ENCODE measurements at regions not wholly inside any gene's neighbourhood (a gene's known extent, or its start where the extent isn't known, plus 50 kb on each side); places are given as distances from the start of the nearest gene placed in this dataset.
"Not testable (repeated sequence)": the region's sequence is repeated elsewhere in the genome, so short reads cannot be mapped to it uniquely, and the experiment has no call there.

GRCh38 chr2:60246583-60246982 is 306.9 kb downstream of the BCL11A start:
- no peak for DNase-seq (ENCODE audit: low read depth in 2 of 2)

- DNase-seq (ENCODE audit: low read depth in 2 of 2), result no peak
Measured at GRCh38 chr2:60234274-60234986, 319.0 kb downstream of the BCL11A start.

- no peak for DNase-seq (ENCODE audit: low read depth in 2 of 2)
Measured at GRCh38 chr2:60230596-60230995, 322.9 kb downstream of the BCL11A start.

DNA sequence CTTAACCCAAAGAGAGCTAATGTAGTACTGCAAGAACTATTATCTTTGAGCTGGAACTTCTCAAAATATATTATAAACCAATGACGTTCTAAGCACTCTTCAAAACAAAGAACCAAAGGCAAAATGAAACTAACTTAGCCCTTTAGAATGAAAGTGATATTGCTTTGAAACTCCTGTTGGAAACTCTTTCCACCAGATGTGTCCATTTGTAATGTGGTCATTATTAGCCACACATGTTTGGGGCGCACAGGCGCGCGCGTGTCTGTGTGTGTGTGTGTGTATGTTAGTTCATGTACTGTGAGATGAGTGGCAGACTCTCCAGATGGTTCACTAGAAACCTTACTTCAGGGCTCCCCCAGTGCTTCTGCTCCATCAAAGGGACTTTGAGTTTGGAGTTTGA is 323.4 kb downstream of the BCL11A start:
- no peak for DNase-seq (ENCODE audit: low read depth in 2 of 2)

DNA sequence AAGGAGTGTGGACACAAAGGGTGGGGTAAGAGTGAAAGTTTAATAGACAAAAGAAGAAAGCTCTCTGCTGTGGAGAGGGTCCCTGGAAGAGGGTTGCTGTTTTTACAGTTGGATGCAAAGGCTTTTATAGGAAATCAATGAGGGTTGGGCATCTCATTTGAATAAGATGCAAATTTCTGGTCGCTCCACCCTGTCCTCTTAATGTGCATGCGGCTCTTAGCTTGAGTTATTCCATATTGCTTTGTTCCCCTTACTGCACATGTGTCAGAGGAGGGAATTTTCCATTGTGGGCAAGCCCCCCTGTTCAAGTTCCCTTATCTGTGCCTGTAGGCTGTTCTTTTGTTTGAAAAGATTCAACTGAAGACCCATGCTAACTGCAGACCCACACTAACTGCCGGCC is 326.5 kb downstream of the BCL11A start:
- no peak for DNase-seq (ENCODE audit: low read depth in 2 of 2)

GRCh38 chr2:60226191-60226590 is 327.3 kb downstream of the BCL11A start:
- no peak for DNase-seq (ENCODE audit: low read depth in 2 of 2)

GRCh38 chr2:60223859-60224258 is 329.6 kb downstream of the BCL11A start:
- DNase-seq (ENCODE audit: low read depth in 2 of 2), result no peak

DNA sequence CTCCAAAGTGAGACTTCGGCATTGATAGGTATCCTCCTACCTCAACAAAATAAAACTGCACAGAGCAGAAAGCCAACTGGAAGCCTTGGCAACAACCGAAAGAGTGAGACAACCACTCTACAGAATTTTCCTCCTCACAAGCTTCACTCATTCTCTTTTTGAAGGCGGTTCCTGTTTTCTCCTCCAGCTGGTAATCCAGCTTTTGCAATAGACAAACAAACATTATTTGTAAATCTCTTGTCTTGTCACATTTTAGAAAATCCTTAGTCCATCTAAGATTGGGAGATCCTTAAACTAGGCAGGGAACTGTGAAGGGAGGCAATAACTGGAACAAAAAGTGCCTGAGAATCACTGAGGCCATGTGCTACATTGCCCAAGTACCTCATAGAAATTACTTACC is 332.4 kb downstream of the BCL11A start:
- DNase-seq (ENCODE audit: low read depth in 2 of 2), result no peak

DNA sequence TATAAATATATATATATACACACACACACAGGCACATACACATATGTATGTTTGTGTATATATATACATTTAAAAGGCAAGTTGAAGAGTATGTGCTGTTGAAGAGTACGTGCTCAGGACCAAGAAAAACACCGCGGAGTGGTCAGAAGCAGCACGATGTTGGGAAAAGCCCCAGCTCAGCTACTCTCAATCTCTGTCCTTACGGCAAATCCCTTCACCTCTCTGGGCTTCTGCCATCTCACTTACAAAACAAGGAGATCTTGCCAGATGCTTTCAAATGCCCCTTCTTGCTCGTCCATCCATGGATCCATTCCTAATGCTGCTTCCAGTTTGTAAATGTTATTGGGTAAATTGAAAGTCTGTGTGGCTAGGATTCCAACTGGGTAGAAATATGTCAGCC is 333.9 kb downstream of the BCL11A start:
- DNase-seq (ENCODE audit: low read depth in 2 of 2), result no peak

DNA sequence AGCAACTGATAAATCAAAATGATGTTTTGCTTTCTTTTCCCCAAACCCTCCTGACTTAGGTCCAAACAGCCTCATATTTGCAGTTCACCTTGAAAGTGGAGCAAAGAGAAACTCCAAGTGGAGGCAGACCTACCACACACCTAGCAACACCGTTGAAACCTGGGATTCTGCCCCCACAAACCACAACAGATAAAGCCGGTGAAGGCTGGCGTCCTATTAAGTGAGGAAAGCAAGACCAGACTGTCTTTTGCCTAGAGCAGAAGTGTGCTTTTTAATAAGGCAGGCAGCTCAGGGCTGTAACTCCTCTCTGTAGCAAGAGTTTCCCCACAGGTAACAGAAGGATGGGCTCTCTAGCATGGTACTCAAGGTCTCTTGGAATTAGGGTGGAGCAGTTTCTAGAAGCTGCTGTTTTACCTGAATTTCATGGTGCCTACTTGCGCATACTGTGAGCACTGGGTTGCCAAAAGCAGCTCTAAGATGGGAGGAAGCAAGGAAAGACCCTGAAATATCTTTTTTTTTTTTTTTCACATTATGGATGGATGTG is 336.9 kb downstream of the BCL11A start:
- DNase-seq (ENCODE audit: low read depth in 2 of 2), result no peak

DNA sequence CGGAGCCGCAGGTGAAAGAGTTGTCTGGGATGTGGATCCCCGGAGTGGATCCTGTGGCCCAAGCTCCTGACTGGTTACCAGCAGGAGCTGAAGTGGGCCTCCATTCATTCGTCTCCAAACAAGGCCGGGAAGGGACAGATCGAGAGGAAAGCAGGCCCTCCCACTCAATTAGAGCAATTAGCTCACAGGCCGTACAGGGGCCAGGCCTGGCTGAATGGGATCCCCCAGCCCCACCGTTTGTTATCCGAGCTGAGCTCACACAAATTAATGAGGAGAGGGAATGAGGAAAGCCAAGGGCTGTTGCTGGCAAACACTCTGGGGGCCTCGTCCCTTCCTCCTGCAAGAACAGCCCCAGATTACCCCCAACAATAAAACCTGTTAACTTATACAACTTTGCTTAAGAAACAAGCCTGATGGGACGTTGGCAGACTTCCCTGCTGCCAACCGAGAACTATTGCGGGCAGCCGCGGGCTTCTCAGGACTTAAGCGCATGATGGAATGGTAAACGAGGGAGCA is 338.0 kb downstream of the BCL11A start:
- no peak for DNase-seq (ENCODE audit: low read depth in 2 of 2)

DNA sequence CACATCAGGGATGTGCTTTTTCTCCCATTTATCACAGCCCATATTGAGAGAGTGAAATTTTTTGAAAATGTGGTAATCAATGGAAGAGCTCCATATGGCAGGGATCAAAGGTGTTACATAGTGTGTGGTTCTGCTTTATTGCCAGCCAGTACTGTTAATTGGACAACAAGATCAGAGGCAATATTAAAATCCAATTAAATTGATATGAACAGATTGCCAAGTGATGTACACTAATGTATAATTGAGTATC is 338.9 kb downstream of the BCL11A start:
- no peak for DNase-seq (ENCODE audit: low read depth in 2 of 2)

DNA sequence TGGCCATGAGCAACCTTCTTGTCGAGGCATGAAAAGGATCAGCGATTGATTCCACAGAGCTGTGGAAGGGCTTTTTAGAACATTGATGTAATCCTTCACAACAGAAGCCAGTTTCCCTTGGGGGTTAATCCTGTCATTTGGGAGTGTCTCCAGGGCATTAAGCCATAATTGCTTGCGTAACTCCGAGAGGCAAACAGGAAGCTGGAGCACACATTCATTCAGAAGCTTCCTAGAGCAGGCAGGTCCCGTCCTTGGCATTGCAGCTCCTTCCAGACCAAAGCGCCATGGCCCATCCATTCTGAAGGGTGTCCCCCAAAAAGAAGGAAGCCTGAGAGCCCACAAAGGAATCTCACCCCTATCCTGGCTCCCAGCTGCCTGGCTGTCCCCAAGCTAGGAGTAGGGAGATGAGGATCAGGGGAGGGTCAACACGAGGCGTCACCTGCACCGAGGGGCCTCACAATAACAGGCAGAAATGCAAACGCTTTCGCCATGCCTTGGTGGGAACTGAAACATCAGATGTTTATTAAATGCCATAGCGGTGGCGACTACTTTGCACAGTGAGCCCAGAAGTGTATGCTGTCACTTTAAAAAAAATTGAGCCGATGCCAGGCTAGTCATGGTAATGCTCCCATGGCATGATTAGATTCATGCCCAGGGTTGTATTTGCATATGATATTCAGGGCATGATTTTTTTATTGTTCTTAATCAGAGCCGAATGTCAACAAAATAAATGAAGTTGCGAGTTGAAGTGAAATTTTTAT is 339.4 kb downstream of the BCL11A start:
- DNase-seq (ENCODE audit: low read depth in 2 of 2), result no peak

GRCh38 chr2:60212181-60212945 is 341.1 kb downstream of the BCL11A start:
- DNase-seq (ENCODE audit: low read depth in 2 of 2), result no peak

DNA sequence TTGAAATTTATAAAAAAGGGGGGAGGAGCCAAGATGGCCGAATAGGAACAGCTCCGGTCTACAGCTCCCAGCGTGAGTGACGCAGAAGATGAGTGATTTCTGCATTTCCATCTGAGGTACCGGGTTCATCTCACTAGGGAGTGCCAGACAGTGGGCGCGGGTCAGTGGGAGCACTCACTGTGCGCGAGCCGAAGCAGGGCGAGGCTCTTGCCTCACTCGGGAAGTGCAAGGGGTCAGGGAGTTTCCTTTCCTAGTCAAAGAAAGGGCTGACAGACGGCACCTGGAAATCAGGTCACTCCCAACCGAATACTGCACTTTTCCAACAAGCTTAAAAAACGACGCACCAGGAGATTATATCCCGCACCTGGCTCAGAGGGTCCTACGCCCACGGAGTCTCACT is 364.4 kb downstream of the BCL11A start:
- not testable (repeated sequence) for DNase-seq (ENCODE audit: low read depth in 2 of 2)

DNA sequence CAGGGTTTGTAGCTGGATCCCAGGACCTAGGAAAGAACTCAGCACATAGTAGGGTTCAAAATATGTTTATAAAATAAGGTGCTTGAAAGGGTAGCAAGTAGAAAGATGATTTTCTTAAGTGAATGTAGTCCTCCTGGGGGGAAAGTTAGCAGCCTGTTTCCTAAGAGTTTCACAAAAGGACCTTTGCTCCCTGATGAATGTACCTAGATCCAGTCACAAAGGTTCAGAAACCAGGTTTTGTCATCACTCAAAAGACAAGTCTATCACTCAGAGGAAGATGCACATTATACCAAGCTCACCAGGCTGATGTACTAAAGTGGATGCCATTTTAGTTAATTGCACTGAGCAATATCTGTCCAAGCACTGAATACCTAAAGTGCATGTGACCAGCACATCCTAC is 378.2 kb downstream of the BCL11A start:
- no peak for DNase-seq (ENCODE audit: low read depth in 2 of 2)

- DNase-seq (ENCODE audit: low read depth in 2 of 2), result no peak
Measured at GRCh38 chr2:60174146-60174545, 379.3 kb downstream of the BCL11A start.

DNA sequence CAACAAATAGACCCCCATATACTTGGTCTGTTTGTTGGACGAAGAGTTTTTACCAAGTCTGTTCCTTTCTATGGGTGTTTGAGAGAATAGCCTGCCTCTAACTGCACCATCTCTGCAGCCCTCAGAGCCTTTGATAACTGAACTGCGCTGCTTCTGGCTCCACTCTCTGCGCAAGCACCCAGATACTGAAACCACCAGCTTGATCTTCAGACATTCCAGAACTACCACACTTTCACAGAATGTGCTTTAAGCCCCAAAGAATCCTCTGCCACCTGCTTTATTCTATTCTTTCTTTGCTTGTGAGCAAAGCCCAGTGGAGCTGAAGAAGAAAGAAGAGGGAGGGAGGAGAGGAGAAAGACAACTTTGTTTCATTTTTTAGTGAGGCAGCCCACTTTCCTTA is 380.7 kb downstream of the BCL11A start:
- DNase-seq (ENCODE audit: low read depth in 2 of 2), result no peak

GRCh38 chr2:60170272-60170671 is 383.2 kb downstream of the BCL11A start:
- no peak for DNase-seq (ENCODE audit: low read depth in 2 of 2)

DNA sequence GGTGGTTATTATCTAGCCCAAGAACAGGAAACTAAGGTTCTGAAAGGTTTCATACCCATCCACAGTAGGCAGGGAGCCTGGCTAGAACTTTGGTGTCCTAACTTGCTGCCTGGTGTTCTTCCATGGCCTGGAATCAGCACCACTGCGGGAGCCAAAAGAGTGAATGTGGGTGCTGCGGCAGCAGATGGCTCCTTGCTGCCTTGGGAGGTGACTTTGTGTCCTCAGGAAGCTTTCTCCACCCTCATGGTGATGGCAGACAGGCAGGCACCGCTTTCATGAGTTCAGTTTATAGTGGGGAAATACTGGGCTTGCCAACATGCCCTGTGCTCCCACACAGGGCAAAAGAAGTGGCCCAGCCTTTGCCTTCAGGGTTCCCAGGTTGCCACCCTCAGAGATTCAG is 385.2 kb downstream of the BCL11A start:
- DNase-seq (ENCODE audit: low read depth in 2 of 2), result no peak

DNA sequence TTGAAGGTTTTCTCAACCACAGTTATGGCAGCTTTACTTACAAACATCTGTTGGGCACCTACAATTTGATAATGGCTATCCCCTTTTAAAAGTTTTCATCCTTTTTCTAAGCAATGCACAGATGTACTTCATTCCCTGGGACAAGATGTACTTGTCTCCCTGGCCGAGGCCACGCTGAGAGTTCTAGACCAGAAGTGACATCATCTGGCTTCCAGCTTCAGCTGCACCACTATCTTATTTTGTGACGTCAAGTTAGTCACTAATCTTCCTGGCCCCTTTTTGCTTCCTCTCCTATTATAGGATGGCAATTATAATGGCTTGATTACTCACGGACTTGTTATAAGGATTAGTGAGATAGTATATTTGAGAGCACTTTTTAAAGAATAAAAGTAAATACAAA is 386.4 kb downstream of the BCL11A start:
- DNase-seq (ENCODE audit: low read depth in 2 of 2), result no peak

GRCh38 chr2:60163691-60164090 is 389.8 kb downstream of the BCL11A start:
- DNase-seq (ENCODE audit: low read depth in 2 of 2), result no peak

DNA sequence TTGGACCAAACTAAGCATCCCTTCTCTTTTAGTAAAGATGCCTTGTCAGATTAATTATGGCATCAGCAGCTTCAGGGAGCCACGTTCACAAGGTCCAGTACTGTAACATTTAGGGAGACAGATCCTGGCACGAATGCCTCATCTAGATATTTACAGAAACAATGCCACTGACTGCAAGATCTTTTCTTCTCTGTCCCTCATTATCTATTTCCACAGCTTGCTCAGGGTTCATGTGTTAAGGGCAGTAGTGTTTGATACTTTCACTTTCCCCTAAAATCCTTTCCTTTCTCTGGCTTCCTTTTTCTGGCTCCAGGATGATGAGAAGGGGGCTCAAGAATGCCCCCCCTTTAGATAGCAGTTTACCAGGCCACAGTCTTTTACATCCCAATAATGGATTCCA is 393.9 kb downstream of the BCL11A start:
- no peak for DNase-seq (ENCODE audit: low read depth in 2 of 2)
